GM12874 (cell line): ENCODE measurements at regions not wholly inside any gene's neighbourhood (a gene's known extent, or its start where the extent isn't known, plus 50 kb on each side); places are given as distances from the start of the nearest gene placed in this dataset.

ENCODE experiments used
- CTCF ChIP-seq: IDR thresholded peaks from 2 replicates; pipeline ENCODE4 v1.5.1; 2011; ENCODE audit warnings: low read depth, mild to moderate bottlenecking, control low read depth, low read length, moderate library complexity; ENCODE audit not compliant: insufficient read depth

- TF ChIP-seq CTCF: no peak
These were observed 535.3 kb upstream of the RPS6KA3 start for GRCh38 chrX:20802036-20802435.

- no peak for TF ChIP-seq CTCF
These were observed 529.7 kb upstream of the RPS6KA3 start for GRCh38 chrX:20796450-20796849.

- no peak for TF ChIP-seq CTCF
These were observed 522.4 kb upstream of the RPS6KA3 start for GRCh38 chrX:20789103-20789502.

- no peak for TF ChIP-seq CTCF
These were observed 500.6 kb upstream of the RPS6KA3 start for GRCh38 chrX:20767346-20767745.

GRCh38 chrX:20756585-20756984, 489.9 kb upstream of the RPS6KA3 start:
- TF ChIP-seq CTCF: no peak

GRCh38 chrX:20753076-20753475, 486.4 kb upstream of the RPS6KA3 start:
- TF ChIP-seq CTCF: no peak

GRCh38 chrX:20746690-20747089, 480.0 kb upstream of the RPS6KA3 start:
- TF ChIP-seq CTCF: no peak

- TF ChIP-seq CTCF: no peak
These were observed 476.3 kb upstream of the RPS6KA3 start for GRCh38 chrX:20743046-20743445.
